ENCODE measurements at regions not wholly inside any gene's neighbourhood (a gene's known extent, or its start where the extent isn't known, plus 50 kb on each side); places are given as distances from the start of the nearest gene placed in this dataset.

GRCh38 chr10:56146806-56147205 is 214.3 kb downstream of the ZWINT start:
- H3K79me2 ChIP-seq (ENCODE audit: insufficient read depth, low read length), result no peaks in the 10 kb centered on the region

DNA sequence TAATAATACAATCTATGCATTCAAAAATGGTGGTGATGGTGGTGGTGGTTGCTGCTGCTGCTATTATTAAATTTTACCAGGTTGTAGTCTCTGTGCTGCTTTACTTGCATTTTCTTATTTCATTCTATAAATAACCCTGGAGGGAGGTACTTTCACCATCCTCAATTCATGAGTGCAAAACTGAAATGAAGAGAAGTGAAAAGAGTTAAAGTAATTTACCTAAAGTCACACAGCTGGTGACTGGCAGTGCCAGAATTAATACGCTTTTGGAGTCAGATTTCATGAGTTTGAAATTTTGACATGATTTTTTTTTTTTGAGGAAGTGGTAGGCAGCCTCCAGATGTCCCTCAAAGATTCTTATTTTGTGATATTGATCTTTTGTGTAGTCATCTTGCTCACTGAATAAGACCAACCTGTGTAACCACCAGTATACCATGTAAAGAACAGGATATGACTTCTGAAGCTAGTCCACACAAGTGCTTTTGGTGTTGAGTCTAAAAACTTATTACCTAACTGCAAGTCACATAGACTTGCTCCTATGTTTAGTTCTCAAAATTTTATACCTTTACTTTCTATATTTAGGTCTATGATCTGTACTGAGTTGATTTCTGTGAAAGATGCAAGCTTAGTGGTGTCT is 218.8 kb downstream of the ZWINT start:
- Histone ChIP-seq H3K4me2 (ENCODE audit: insufficient read depth, low read length) (no peak overlapping the region), H3K27me3 (ENCODE audit: insufficient read depth, low read length, poor library complexity) (no peaks in the 10 kb centered on the region), H3K36me3 (ENCODE audit: insufficient read depth, low read length) (no peaks in the 10 kb centered on the region), H3K4me3 (ENCODE audit: low read depth in 1 of 2, low read length in 2 of 2) (no peak overlapping the region), H3K79me2 (ENCODE audit: insufficient read depth, low read length) (no peaks in the 10 kb centered on the region), H4K20me1 (ENCODE audit: insufficient read depth, low read length) (no peaks in the 10 kb centered on the region), H3K4me1 (ENCODE audit: insufficient read depth, low read length) (no peaks in the 10 kb centered on the region), H2AFZ (ENCODE audit: low read depth, low read length) (no peak overlapping the region), H3K9me3 (ENCODE audit: insufficient read depth, low read length, severe bottlenecking) (no peaks in the 10 kb centered on the region), H3K27ac (ENCODE audit: low read length) (no peak overlapping the region), H3K9ac (ENCODE audit: low read depth, low read length) (no peak overlapping the region)
- TF ChIP-seq EZH2 (IDR thresholded peaks at IDR 0.05; ENCODE audit: borderline replicate concordance, low read depth, low read length, severe bottlenecking) (no peak), CTCF (IDR thresholded peaks at IDR 0.05; ENCODE audit: borderline replicate concordance, extremely low read depth, low read length, poor library complexity, severe bottlenecking) (no peak)
- ATAC-seq (ENCODE audit: insufficient read depth, low read depth), result no peak
- DNase-seq, result no peak

More at GRCh38 chr10:56146806-56147205, 214.3 kb downstream of the ZWINT start:
- H3K4me2 ChIP-seq (ENCODE audit: insufficient read depth, low read length), result no peak overlapping the region
- no peak for TF ChIP-seq EZH2 (IDR thresholded peaks at IDR 0.05; ENCODE audit: borderline replicate concordance, low read depth, low read length, severe bottlenecking)
- no peak for TF ChIP-seq CTCF (IDR thresholded peaks at IDR 0.05; ENCODE audit: borderline replicate concordance, extremely low read depth, low read length, poor library complexity, severe bottlenecking)
- no peaks in the 10 kb centered on the region for H3K4me1 ChIP-seq (ENCODE audit: insufficient read depth, low read length)
- H3K9ac ChIP-seq (ENCODE audit: low read depth, low read length), result no peak overlapping the region
- H2AFZ ChIP-seq (ENCODE audit: low read depth, low read length), result no peak overlapping the region
- no peaks in the 10 kb centered on the region for H3K27me3 ChIP-seq (ENCODE audit: insufficient read depth, low read length, poor library complexity)
- H3K4me3 ChIP-seq (ENCODE audit: low read depth in 1 of 2, low read length in 2 of 2), result no peak overlapping the region
- DNase-seq (no peak), ATAC-seq (ENCODE audit: insufficient read depth, low read depth) (no peak)
- H3K27ac ChIP-seq (ENCODE audit: low read length), result no peak overlapping the region
- H4K20me1 ChIP-seq (ENCODE audit: insufficient read depth, low read length), result no peaks in the 10 kb centered on the region
- no peaks in the 10 kb centered on the region for H3K36me3 ChIP-seq (ENCODE audit: insufficient read depth, low read length)
- H3K9me3 ChIP-seq (ENCODE audit: insufficient read depth, low read length, severe bottlenecking), result peaks cover 2% of the 10 kb centered on the region

GRCh38 chr10:56139405-56139804 is 221.7 kb downstream of the ZWINT start:
- no peak for TF ChIP-seq CTCF (IDR thresholded peaks at IDR 0.05; ENCODE audit: borderline replicate concordance, extremely low read depth, low read length, poor library complexity, severe bottlenecking)
- TF ChIP-seq EZH2 (IDR thresholded peaks at IDR 0.05; ENCODE audit: borderline replicate concordance, low read depth, low read length, severe bottlenecking), result no peak
- Histone ChIP-seq H3K36me3 (ENCODE audit: insufficient read depth, low read length) (no peaks in the 10 kb centered on the region), H2AFZ (ENCODE audit: low read depth, low read length) (no peak overlapping the region), H3K9ac (ENCODE audit: low read depth, low read length) (no peak overlapping the region), H3K79me2 (ENCODE audit: insufficient read depth, low read length) (no peaks in the 10 kb centered on the region), H3K4me2 (ENCODE audit: insufficient read depth, low read length) (no peak overlapping the region), H3K9me3 (ENCODE audit: insufficient read depth, low read length, severe bottlenecking) (no peaks in the 10 kb centered on the region), H3K4me1 (ENCODE audit: insufficient read depth, low read length) (no peaks in the 10 kb centered on the region), H3K27me3 (ENCODE audit: insufficient read depth, low read length, poor library complexity) (no peaks in the 10 kb centered on the region), H4K20me1 (ENCODE audit: insufficient read depth, low read length) (no peaks in the 10 kb centered on the region), H3K4me3 (ENCODE audit: low read depth in 1 of 2, low read length in 2 of 2) (no peak overlapping the region), H3K27ac (ENCODE audit: low read length) (no peak overlapping the region)
- DNase-seq (no peak), ATAC-seq (ENCODE audit: insufficient read depth, low read depth) (no peak)

Measured in DND-41 (cell line).